Tibial artery (tissue), 4 donors: ENCODE measurements at regions not wholly inside any gene's neighbourhood (a gene's known extent, or its start where the extent isn't known, plus 50 kb on each side); places are given as distances from the start of the nearest gene placed in this dataset.

Experiments used
- DNase-seq, 2 donors: peaks; one replicate each; pipeline ENCODE4 v3.0.0-alpha.2; 2019
- H3K27ac ChIP-seq, 2 donors: fragments of 200-600 bp; sonication (generic) in 1 of 2; 1 replicate in 1 of 2; 2 replicates in 1 of 2; pipeline ENCODE4 v1.5.1; 2018 to 2019; ENCODE audit warnings: mild to moderate bottlenecking in 1 of 2
- H3K27me3 ChIP-seq, 2 donors: fragments of 200-600 bp; sonication (generic) in 1 of 2; one replicate each; pipeline versions ENCODE4 v1.5.1 to v1.6.0; 2016 to 2019
- H3K36me3 ChIP-seq, 3 donors: fragments of 200-600 bp; sonication (generic) in 2 of 3; one replicate each; pipeline ENCODE4 v1.5.1; 2016 to 2019; ENCODE audit warnings: mild to moderate bottlenecking in 2 of 3
- H3K4me1 ChIP-seq, 4 donors: fragments of 200-600 bp; sonication (generic) in 2 of 4; 1 replicate in 3 of 4; 2 replicates in 1 of 4; pipeline ENCODE4 v1.5.1; 2016 to 2019
- H3K4me3 ChIP-seq, 2 donors: fragments of 200-600 bp; sonication (generic) in 1 of 2; 1 replicate in 1 of 2; 2 replicates in 1 of 2; pipeline ENCODE4 v1.5.1; 2018 to 2019; ENCODE audit warnings: mild to moderate bottlenecking in 2 of 2
- H3K9me3 ChIP-seq, 3 donors: fragments of 200-600 bp; sonication (generic) in 1 of 3; one replicate each; pipeline ENCODE4 v1.5.1; 2016 to 2019
- CTCF ChIP-seq, 2 experiments: fragments of 200-600 bp in 1 of 2; fragments of 450-650 bp in 1 of 2; IDR thresholded peaks; one replicate each; pipeline ENCODE4 v1.5.1; 2017 to 2019; ENCODE audit warnings: antibody characterized with exemption in 2 of 2, mild to moderate bottlenecking in 1 of 2, moderate library complexity in 1 of 2
- intact Hi-C: fragments of 100-400 bp; cut with DNase I; formaldehyde crosslinking; loops from one replicate; pipeline ENCODE4 v1.15.0; 2023; ENCODE audit warnings: low total_unique reads

GRCh38 chr2:239813261-239814115 lies 211.7 kb downstream of the NDUFA10 start:
- no peaks in the 10 kb centered on the region for H3K27me3 ChIP-seq
- intact Hi-C loops, result no loop called here
- H3K36me3 ChIP-seq, result no peaks in the 10 kb centered on the region
- peaks cover 9 to 49% (median 24%) of the 10 kb centered on the region in 4 donors for H3K4me1 ChIP-seq
- no peaks in the 10 kb centered on the region for H3K9me3 ChIP-seq
- TF ChIP-seq CTCF (IDR thresholded peaks at IDR 0.05), result no peak
- DNase-seq, result peak; percentile 36 to 72
- H3K27ac ChIP-seq, result peak overlapping the region; percentile 85 to 87
- no peak overlapping the region for H3K4me3 ChIP-seq

- Histone ChIP-seq H3K4me3 (no peak overlapping the region), H3K27me3 (no peaks in the 10 kb centered on the region), H3K27ac (peak overlapping the region; percentile 58 to 59), H3K9me3 (no peaks in the 10 kb centered on the region), H3K36me3 (no peaks in the 10 kb centered on the region), H3K4me1 (peaks cover 9 to 49% (median 24%) of the 10 kb centered on the region in 4 donors)
- TF ChIP-seq CTCF (IDR thresholded peaks at IDR 0.05), result no peak
- intact Hi-C loops, result no loop called here
- DNase-seq, result peak; percentile 12 to 46
Observed at GRCh38 chr2:239811806-239812560, 213.2 kb downstream of the NDUFA10 start.

- Histone ChIP-seq H3K9me3 (no peaks in the 10 kb centered on the region), H3K27ac (peak overlapping the region; percentile 58 to 59), H3K36me3 (no peaks in the 10 kb centered on the region), H3K27me3 (no peaks in the 10 kb centered on the region), H3K4me3 (no peak overlapping the region), H3K4me1 (peaks cover 9 to 49% (median 24%) of the 10 kb centered on the region in 4 donors)
- no peak for TF ChIP-seq CTCF (IDR thresholded peaks at IDR 0.05)
- intact Hi-C loops, result no loop called here
- peak; percentile 20 to 73 for DNase-seq
Observed at GRCh38 chr2:239811111-239811781, 213.9 kb downstream of the NDUFA10 start.

- H3K9me3 ChIP-seq, result no peaks in the 10 kb centered on the region
- no peak for TF ChIP-seq CTCF (IDR thresholded peaks at IDR 0.05)
- H3K4me1 ChIP-seq, result peaks cover 8 to 35% (median 12%) of the 10 kb centered on the region in 4 donors
- H3K36me3 ChIP-seq, result no peaks in the 10 kb centered on the region
- no peaks in the 10 kb centered on the region for H3K27me3 ChIP-seq
- H3K27ac ChIP-seq, result no peak overlapping the region
- DNase-seq, result peak; percentile 16 to 63
- H3K4me3 ChIP-seq, result no peak overlapping the region
- intact Hi-C loops, result no loop called here
Observed at GRCh38 chr2:239809391-239809790, 215.8 kb downstream of the NDUFA10 start.

GRCh38 chr2:239807568-239807967 lies 217.6 kb downstream of the NDUFA10 start:
- H3K4me3 ChIP-seq, result no peak overlapping the region
- intact Hi-C loops, result no loop called here
- TF ChIP-seq CTCF (IDR thresholded peaks at IDR 0.05), result no peak
- DNase-seq, result peak in 1 of 2 donors; percentile 8
- peaks cover 0 to 18% (median 3%) of the 10 kb centered on the region in 4 donors for H3K4me1 ChIP-seq
- no peaks in the 10 kb centered on the region for H3K36me3 ChIP-seq
- H3K27ac ChIP-seq, result no peak overlapping the region
- no peaks in the 10 kb centered on the region for H3K27me3 ChIP-seq
- no peaks in the 10 kb centered on the region for H3K9me3 ChIP-seq
